Adrenal gland (tissue), 5 donors: ENCODE measurements at regions not wholly inside any gene's neighbourhood (a gene's known extent, or its start where the extent isn't known, plus 50 kb on each side); places are given as distances from the start of the nearest gene placed in this dataset.

Experiments
- POLR2A ChIP-seq, 2 donors: fragments of 450-650 bp; IDR thresholded peaks; one replicate each; pipeline ENCODE4 v1.6.1; 2017; ENCODE audit warnings: antibody characterized with exemption in 2 of 2, mild to moderate bottlenecking in 2 of 2, moderate library complexity in 1 of 2
- TF ChIP-seq, protein P1 (sequence below), 6 experiments: fragments of 450-650 bp in 4 of 6; fragments of 200-600 bp in 2 of 6; sonication (generic) in 1 of 6; IDR thresholded peaks; 1 replicate in 5 of 6; 2 replicates in 1 of 6; pipeline versions ENCODE4 v1.5.1 to v1.8.0; 2016 to 2021; ENCODE audit warnings: antibody characterized with exemption in 6 of 6, mild to moderate bottlenecking in 2 of 6, moderate library complexity in 1 of 6
- donor health status: DM: no; HTN: no; CAD: no.

DNA sequence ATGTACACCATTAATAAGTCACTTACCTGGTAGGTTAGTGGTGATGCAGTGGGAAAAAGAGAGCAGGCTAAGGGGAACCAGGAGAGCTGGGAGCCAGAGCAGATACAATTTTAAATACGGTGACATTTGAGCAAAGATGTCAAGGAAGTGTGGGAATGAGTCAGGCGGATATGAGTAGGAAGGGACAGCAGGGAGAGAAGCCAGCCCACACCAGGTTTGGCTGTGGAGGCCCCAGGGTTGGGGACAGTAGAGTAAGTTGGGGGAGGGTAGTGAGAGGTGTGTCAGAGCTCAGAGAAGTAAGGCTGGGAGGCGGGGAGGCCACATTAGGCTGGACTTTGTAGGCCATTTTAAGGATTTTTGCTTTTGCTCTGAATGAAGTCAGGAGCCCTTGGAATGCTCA lies 482.0 kb downstream of the DISC1 start:
- TF ChIP-seq POLR2A (IDR thresholded peaks at IDR 0.05) = no peak
- TF ChIP-seq, protein P1, sequence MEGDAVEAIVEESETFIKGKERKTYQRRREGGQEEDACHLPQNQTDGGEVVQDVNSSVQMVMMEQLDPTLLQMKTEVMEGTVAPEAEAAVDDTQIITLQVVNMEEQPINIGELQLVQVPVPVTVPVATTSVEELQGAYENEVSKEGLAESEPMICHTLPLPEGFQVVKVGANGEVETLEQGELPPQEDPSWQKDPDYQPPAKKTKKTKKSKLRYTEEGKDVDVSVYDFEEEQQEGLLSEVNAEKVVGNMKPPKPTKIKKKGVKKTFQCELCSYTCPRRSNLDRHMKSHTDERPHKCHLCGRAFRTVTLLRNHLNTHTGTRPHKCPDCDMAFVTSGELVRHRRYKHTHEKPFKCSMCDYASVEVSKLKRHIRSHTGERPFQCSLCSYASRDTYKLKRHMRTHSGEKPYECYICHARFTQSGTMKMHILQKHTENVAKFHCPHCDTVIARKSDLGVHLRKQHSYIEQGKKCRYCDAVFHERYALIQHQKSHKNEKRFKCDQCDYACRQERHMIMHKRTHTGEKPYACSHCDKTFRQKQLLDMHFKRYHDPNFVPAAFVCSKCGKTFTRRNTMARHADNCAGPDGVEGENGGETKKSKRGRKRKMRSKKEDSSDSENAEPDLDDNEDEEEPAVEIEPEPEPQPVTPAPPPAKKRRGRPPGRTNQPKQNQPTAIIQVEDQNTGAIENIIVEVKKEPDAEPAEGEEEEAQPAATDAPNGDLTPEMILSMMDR (IDR thresholded peaks at IDR 0.05) = no peak
